NCI-H82 treated with DMSO at 0.1 percent for 48 hours (cell line): ENCODE measurements at regions not wholly inside any gene's neighbourhood (a gene's known extent, or its start where the extent isn't known, plus 50 kb on each side); places are given as distances from the start of the nearest gene placed in this dataset.
"Not testable (repeated sequence)": the region's sequence is repeated elsewhere in the genome, so short reads cannot be mapped to it uniquely, and the experiment has no call there.

Source experiments
- DNase-seq: peaks from one replicate; lab custom pipeline; 2025; ENCODE audit not compliant: unreplicated experiment; lab: John Stamatoyannopoulos, UW

DNA sequence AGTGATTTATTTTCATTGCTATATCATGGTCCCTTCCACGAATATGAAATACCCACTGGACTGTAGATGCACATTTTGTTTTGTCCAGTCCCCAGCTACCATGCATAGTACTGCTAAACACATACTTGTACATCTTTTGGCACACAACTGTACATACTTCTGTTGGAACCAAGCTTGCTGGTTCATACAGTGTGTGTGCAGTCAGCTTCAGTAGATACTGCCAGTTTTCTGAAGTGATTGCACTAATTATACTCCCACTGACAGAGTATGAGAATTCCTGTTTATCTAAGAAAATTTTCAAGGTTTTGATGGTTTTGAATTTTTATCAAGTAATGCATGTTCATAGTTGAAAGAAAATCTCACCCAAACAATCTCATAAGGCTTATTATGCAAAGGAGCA is 100.7 kb upstream of the LMCD1 start:
- DNase-seq: no peak

DNA sequence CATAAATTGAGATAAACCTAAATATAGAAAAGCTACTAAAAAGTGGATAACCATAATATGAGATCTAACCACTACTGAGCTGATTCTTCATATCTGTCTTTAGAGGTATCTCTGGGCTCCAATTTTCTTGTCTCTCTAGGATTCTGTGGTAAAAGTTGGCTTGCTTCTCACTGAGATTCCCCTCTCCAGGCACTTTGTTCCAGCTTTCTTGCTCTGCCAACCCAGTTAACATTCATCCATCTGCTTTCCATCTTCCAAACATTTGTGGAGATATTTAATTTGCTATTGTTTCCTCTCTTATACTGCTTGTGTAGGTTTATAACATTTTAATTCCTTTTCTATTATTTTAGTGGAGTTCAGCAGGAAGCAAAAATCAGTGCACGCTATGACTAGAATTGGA is 97.6 kb upstream of the LMCD1 start:
- no peak for DNase-seq

DNA sequence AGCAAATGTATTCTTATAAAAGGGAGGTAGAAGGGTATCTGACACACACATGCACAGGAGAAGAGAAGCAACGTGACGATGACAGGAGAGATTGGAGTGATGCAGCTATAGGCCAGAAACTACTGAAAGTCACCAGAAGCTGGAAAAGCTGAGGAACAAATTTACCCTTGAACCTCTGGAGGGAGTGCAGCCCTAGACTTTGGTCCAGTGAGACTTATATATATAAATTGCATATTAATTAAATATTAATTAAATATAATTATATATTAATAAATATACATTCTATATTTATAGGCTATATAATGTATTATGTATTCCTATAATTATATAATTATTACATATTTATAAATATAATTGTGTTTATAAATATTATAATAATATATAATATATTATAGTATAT is 96.5 kb upstream of the LMCD1 start:
- DNase-seq: no peak

DNA sequence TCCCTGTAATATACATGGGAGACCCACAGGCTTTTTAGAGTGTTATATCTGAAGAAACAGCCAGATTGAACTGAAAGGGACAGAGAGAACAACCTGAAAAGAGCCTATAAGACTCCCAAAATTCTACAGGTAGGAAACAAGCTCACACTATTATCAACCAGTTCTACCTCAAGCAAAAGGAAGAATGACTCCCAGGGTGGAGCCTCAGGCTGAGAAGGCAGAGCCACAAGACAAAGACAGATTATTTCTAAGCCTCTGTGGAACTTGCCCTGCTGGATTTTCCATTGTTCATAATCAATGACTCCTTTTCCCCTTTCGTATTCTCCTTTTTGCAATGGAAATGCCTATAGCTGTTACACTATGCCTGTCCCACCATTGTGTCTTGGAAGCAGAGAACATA is 95.1 kb upstream of the LMCD1 start:
- no peak for DNase-seq

DNA sequence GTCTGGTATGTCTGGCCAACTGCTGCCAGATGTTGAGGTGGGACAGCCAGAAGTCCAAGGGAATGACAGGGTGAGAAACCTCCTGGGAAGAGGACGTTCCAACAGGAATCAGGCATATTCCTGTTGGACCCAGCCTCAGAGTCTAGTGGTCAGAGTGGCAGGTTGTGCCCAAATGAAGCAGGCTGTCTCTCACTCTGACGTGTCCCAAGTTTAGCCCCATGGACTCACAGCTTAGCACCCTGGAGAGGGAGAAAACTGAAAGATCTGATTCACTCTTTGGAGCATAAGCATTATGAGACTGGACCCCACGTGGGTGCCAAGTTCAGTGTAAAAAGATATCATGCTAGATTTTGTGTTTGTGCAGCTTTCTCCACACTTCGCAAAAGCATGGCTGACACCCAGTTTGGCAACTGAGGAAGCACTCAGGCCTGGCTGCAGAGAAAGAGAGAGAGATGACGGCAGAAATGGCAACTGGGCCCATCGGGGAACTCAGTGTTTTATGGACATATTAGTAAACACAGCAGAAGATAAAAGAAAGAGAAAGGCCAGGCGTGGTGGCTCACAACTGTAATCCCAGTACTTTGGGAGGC is 88.2 kb upstream of the LMCD1 start:
- no peak for DNase-seq

DNA sequence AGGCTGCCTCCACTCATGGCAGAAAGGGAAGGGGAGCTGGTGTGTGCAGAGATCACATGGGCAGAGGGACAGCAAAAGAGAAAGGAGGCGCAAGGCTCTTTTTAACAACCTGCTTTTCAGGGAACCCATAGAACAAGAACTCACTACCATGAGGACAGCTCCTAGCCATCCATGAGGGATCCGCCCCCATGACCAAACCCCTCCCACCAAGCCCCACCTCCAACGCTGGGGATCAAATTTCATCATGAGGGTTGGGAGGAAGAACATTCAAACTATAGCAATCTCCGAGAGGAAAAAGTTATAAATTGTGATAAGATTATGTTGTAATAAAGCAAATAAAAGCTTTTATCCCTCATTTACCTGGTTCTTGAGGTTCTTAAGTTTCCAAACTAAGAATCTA is 84.7 kb upstream of the LMCD1 start:
- no peak for DNase-seq

DNA sequence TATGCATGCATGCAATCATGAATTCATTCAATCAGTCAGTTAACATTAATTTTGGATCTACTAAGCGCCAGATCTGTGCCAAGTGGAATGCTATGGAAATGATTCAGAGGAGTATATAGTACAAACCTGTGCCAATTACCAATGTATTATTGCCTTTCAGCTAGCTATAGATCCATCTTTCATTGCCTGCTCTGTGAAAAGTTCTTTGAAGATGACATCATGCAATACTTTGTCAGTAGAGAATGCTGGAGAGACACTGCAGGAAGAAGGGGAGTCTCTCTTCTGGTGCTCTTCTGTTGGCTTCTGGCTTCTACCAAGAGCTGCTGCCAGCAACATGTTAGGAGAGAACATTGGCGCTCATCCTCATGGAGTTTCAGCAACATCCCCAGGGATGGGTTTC is 81.0 kb upstream of the LMCD1 start:
- no peak for DNase-seq

DNA sequence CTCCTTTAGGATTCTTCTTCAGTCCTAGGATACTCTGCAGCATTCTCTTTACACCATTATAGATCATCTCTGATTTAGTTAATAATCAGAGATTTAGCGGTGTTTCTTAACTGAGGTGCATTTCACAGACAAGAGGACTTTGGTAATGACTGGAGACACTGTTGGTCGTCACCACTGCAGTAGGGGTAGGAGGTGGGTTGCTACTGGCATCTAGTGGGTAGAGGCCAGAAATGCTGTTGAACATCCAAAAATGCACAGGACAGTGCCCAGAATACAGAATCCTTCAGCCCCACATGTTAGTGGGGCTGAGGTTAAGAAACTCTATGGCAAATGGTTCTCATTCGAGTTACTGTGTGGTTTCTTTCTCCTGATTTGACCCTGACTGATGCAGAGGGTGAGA is 80.4 kb upstream of the LMCD1 start:
- DNase-seq: no peak

DNA sequence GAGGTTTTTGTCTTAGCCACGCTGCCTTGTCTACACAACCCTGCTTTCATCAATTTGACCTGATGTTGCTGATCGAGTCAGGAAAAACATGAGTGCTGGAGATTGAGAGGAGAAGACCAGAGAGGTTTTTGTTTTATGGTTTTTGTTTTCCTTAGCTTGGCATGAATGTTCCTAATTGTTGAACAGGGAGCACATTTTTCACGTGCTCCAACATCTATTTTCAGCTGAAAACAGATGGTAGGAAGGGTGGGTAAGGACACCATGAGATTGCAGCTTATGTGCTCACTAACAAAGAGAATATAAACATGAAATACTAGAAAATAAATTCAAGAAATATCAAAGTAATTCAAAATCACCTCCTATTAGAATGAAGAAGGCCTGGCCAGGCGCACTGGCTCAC is 79.9 kb upstream of the LMCD1 start:
- no peak for DNase-seq

DNA sequence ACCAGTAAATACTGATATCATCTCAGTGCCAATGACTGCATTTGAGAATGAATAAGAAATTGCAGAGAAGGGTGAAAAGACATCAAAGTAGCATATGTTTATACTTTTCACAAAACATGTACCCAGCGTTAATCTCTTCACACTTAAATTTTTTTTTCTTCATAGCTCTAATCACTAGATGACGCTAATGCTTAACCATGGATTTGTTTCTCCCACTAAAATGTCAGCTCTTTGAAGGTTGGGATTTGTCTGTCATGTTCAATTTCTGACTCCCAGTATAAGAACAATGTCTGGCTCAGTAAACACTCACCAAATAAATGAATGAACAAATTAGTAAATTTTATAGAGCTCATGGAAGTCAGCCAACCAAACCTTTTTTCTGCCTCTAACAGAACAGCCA is 78.3 kb upstream of the LMCD1 start:
- DNase-seq: no peak

DNA sequence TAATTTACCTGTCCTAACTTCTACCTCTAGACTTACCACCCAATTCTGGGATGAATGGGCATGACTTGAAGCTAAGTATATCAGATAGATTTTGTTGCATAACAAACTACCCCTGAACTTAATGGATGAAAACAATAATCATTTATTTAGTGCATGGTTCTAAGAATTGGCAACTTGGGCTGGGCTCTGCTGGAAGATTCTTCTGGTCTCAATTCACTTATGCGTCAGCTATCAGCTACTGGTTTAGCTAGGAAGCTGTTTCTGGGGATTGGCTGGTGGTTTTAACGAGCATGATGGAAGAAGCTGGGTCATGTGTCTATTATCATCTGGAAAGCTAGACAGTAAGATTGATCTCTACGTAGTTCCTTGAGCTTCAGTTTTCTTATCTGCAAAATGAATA is 77.3 kb upstream of the LMCD1 start:
- DNase-seq: no peak

DNA sequence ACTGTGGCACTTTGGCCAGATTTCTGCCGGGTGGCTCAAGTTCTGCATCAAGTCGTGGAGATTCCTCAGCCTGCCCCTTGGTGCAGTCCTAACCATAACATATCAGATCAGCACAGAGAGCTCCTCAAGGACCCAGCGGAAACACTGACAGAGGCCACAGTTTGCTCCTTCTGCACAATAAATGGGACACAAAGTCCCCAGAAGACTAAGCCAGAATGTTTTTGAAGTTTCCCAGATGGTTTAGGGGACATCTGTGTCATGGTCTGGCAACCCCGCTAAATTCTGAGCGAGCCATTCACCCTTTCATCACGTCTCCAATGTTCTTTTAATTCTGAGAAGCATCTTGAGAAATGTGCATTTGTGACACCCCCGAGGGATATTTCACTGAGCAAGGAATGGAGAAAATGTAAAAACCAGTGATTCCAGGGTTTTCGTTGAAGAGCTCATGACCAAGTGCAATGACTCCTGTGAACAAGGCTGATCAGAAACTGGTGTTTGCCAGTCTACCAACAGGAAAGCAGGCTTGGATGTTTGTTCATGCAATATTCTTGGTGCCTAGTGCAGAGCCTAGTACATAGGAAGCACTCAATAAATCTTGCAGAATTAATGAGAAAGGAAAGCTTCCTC is 64.8 kb upstream of the LMCD1 start:
- no peak for DNase-seq

DNA sequence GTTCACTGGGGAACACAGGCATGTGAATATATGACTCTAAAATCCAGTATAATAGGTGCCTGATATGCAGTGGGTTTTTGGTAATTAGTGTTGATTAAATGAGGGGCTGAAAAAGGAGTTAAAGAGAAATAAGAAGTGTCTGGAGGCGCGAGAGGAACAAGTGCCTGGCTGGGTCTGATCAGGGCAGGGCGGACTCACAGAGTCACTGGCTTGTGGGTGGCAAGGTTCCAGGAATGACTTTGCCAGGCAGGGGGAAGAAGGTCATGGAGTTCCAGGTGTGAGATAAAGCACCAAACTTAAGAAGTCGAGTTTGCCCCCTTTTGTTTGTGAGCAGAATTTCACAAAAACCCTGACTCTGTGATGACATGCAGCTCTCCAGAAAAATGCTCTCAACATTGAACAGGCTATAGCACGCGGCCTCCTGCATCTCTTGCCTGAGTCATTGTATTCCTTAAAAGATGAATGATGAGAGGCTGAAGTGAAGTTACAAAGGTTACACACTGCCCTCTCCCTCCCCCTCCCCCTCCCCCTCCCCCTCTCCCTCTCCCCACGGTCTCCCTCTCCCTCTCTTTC is 63.0 kb upstream of the LMCD1 start:
- no peak for DNase-seq

DNA sequence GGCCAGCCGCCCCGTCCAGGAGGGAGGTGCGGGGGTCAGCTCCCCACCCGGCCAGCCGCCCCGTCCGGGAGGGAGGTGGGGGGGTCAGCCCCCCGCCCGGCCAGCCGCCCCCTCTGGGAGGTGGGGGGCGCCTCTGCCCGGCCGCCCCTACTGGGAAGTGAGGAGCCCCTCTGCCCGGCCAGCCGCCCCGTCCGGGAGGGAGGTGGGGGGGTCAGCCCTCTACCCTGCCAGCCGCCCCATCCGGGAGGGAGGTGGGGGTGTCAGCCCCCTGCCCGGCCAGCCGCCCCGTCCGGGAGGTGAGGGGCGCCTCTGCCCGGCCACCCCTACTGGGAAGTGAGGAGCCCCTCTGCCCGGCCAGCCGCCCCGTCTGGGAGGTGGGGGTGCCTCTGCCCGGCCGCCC is 61.5 kb upstream of the LMCD1 start:
- not testable (repeated sequence) for DNase-seq

DNA sequence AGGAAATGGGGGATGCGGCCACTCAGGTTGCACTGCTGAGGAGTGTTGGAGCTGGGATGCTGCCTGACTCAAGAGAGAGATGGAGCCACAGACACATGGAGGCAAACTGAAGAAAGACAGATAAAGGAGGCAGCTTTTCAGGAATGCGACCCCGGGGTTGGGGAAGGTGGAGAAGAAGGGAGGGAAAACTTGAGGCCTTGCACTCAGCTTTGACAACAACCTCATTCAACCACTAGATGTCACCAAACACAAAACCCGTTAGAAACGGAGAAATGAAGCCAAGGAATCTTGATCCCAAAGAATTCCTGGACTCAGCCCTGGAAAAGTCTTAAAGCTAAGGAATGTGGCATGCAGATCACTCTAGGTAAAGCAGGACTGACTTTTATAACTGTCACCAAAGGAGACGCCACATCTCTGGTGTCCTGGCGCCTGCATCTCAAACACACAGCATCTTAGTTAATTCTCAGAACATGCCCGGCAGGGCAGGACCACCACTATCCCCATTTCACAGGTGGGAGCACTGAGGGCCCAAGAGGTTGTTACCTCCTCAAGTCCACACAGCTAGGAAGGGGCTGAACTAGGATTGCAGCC is 59.6 kb upstream of the LMCD1 start:
- DNase-seq: no peak

DNA sequence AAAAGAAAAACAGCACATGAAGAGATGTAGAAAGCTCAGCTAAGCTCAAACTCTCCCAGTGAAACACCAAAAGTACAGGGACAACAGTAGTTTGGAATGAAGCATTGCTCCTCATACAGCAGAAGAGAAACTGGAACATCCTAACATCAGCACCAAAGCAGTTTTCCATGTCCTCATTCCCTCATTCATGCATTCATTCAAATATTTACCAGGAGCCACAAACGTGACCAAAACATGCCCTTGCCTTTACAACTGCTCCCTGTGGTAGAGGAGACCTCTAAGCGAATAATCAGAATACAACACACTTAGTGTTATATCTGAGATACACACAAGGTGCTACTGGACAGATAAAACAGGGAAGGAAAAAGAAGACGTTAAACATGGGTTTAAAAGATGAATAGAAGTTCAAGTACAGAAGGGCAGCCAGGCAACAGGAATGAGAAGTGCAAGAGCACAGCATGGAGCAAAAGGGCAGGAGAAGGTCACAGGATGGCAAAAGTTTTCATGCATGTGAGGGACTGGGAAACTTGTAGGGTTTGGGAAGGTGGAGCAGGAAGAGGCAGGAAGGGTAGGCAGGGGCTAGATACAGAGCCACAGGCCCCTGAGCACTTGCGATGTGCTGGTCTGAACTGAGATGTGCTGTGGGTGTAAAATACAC is 58.5 kb upstream of the LMCD1 start:
- no peak for DNase-seq

DNA sequence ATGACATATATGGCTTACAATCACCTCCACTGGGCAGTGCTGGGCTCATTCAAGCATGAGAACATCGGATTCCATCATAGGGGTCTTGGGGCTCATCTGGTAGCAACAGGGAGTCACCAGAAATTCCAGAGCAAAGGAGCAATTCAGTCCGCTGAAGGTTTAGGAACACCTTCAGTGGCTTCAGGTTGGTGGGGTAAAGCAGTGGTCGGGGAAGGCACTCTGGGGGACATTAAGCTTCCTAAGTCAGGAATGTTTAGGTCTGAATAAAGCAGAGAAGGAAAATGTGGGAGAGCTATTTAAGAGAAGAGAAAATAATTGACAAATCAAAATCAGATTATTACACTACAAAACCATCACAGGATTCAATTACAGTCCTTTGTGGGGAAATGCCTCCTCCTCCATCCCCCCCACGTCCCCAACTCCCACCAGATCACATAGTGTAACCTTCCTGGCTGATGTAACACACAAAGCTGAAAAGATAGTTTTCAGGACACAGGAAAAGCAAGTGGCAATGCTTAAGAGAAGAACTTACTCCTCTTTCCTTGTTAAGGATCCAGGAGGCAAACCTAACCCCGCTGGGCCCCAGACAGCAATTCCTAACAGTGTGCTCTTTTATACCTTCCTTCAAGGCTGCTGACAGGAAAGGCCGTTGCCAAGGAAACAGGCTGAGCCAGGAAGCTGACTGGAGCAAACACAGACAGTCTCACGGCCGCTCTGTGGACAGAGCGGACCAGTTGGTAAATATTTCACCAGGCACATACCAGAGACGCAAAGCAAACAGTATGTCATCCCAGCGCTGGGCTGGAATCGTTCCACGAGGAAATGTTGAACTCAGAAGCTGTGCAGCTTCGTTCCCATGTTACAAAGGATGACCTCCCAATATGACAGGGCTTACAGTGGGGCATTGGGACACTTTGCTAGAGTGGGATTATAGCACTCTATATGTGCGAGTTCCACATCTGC is 57.5 kb upstream of the LMCD1 start:
- no peak for DNase-seq

DNA sequence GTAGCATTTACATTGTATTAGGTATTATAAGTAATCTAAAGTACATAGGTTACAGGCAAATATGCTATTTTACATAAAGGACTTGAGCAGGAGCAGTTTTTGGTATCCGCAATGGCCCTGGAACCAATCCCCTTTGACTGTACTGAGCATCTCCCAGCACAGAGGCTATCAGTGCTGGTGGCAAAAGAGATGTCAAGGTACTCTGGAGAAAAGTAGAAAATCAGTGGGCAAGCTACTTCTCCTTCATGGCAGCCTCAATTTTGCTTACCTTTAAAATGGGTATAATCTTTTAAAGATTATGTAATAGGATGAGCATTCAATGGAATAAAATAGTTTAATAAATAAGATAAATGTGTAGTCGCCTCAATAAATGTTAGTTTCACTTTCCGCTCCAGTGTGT is 56.7 kb upstream of the LMCD1 start:
- no peak for DNase-seq

DNA sequence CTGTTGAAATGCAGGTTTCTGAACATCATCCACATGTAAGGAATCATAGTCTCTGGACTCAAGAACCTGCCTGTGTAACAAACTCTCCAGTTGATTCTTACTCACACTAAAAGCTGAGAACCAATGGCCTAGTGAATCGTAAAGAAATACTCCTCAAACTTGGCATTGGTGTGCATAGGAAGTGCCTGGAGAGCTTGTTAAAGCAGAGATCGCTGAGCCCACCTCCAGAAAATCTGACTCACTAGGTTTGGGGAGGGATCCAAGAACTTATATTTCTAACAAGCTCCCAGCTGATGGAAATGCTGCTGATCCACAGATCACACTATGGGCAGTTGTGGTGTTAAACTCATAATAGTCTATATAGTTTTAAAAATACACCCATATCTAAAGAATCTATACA is 55.8 kb upstream of the LMCD1 start:
- DNase-seq: no peak

DNA sequence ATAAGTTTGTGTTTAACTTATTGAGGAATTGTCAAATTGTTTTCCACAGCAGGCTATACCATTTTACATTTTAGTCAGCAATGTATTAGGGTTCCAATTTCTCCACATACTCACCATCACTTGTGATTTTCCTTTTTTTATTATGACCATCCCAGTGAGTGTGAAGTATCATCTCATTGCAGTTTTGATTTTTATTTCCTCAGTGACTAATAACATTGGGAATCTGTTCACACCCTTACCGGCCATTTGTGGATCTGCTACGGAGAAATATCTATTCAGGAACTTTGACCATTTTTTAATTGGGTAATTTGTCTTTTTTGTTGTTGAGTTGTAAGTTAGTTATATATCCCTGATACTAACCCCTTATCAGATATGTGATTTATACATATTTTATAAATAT is 54.8 kb upstream of the LMCD1 start:
- DNase-seq: no peak

DNA sequence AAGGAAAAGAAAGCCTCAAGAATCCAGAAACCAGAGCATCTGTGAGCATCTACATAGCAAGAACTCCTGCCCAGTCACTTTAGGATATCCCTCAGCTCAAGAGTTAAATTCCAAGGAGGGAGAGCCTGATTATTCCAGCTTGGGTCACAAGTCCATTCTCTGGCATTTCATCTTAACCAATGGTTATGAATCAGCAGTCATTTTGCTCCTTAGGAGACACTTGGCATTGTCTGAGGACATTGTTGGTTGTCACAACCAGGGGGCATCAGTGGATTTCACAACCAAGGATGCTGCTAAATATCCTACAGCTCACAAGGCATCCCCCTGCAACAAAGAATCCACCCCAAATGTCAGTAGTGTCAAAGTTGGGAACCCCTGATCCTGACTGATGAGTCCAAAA is 51.0 kb upstream of the LMCD1 start:
- no peak for DNase-seq
